SK-N-SH (cell line): ENCODE measurements at regions not wholly inside any gene's neighbourhood (a gene's known extent, or its start where the extent isn't known, plus 50 kb on each side); places are given as distances from the start of the nearest gene placed in this dataset.

Experiments used
- CTCF ChIA-PET: fragments of 300-600, 350-600 bp; formaldehyde crosslinking; extraction: SDS; loops from one replicate; lab custom pipeline; 2021; lab: Yijun Ruan, JAX
- POLR2A ChIA-PET: fragments of 350-600 bp; sonication (Branson Sonifier 250); formaldehyde crosslinking; extraction: SDS; loops from one replicate; lab custom pipeline; 2020; ENCODE audit warnings: antibody characterized with exemption, inconsistent platforms; lab: Yijun Ruan, JAX
- DNase-seq: peaks from one replicate; pipeline ENCODE4 v3.0.0; 2012
- H2AFZ ChIP-seq: fragments of 200-600 bp; sonication (generic); 2 replicates; pipeline ENCODE4 v1.8.1; 2016; ENCODE audit warnings: antibody characterized with exemption, mild to moderate bottlenecking, low read depth
- H3F3A ChIP-seq: fragments of 200-600 bp; sonication (generic); replicated peaks from 2 replicates; pipeline ENCODE3; 2016; ENCODE audit warnings: antibody characterized with exemption, mild to moderate bottlenecking; ENCODE audit not compliant: insufficient read depth
- H3K27ac ChIP-seq, 2 experiments: fragments of 200-500 bp in 1 of 2; fragments of 200-600 bp in 1 of 2; sonication (Bioruptor generic) in 1 of 2; sonication (generic), shearing (Covaris generic) in 1 of 2; 2 replicates each; pipeline versions ENCODE4 v1.5.1 to v1.6.1; 2014 to 2016; ENCODE audit warnings: low read depth in 2 of 2, inconsistent platforms in 1 of 2, low read length in 1 of 2, mild to moderate bottlenecking in 1 of 2, mixed read lengths in 1 of 2
- H3K27me3 ChIP-seq: fragments of 200-600 bp; sonication (generic), shearing (Covaris generic); 2 replicates; pipeline ENCODE4 v1.6.1; 2016; ENCODE audit warnings: mixed run types; ENCODE audit not compliant: insufficient read depth
- H3K36me3 ChIP-seq, 2 experiments: fragments of 200-500 bp in 1 of 2; fragments of 200-600 bp in 1 of 2; sonication (Bioruptor generic) in 1 of 2; sonication (generic) in 1 of 2; replicated peaks in 1 of 2; 2 replicates each; pipeline versions ENCODE3 to v1.5.1; 2014 to 2016; ENCODE audit warnings: low read length in 1 of 2, mild to moderate bottlenecking in 1 of 2; ENCODE audit not compliant: insufficient read depth in 2 of 2, control insufficient read depth in 1 of 2
- H3K4me1 ChIP-seq, 2 experiments: fragments of 200-500 bp in 1 of 2; fragments of 200-600 bp in 1 of 2; sonication (Bioruptor generic) in 1 of 2; sonication (generic), shearing (Covaris generic) in 1 of 2; 2 replicates each; pipeline versions ENCODE4 v1.5.1 to v1.6.1; 2014 to 2016; ENCODE audit warnings: low read depth in 1 of 2, low read length in 1 of 2, mixed run types in 1 of 2; ENCODE audit not compliant: insufficient read depth in 2 of 2, control insufficient read depth in 1 of 2
- H3K4me2 ChIP-seq: fragments of 200-600 bp; sonication (generic), shearing (Covaris generic); 2 replicates; pipeline ENCODE4 v1.6.1; 2017; ENCODE audit warnings: mixed run types
- H3K4me3 ChIP-seq, 2 experiments: fragments of 200-500 bp in 1 of 2; fragments of 200-600 bp in 1 of 2; sonication (Bioruptor generic) in 1 of 2; sonication (generic), shearing (Covaris generic) in 1 of 2; 2 replicates each; pipeline versions ENCODE4 v1.5.1 to v1.8.1; 2014 to 2016; ENCODE audit warnings: low read depth in 2 of 2, inconsistent platforms in 1 of 2, low read length in 1 of 2, mild to moderate bottlenecking in 1 of 2, mixed read lengths in 1 of 2, moderate library complexity in 1 of 2
- H3K79me2 ChIP-seq: fragments of 200-600 bp; sonication (generic); 2 replicates; pipeline ENCODE4 v1.8.1; 2017; ENCODE audit warnings: mild to moderate bottlenecking; ENCODE audit not compliant: insufficient read depth
- H3K9ac ChIP-seq: fragments of 200-600 bp; sonication (generic); 2 replicates; pipeline ENCODE4 v1.6.1; 2017; ENCODE audit warnings: mixed run types
- H3K9me2 ChIP-seq: fragments of 200-600 bp; sonication (generic); 2 replicates; pipeline ENCODE4 v1.6.1; 2017; ENCODE audit warnings: mixed run types
- H3K9me3 ChIP-seq: fragments of 200-600 bp; sonication (generic); 2 replicates; pipeline ENCODE4 v1.6.1; 2017; ENCODE audit warnings: mixed run types, mild to moderate bottlenecking, moderate library complexity
- H4K20me1 ChIP-seq: fragments of 200-600 bp; sonication (generic); 2 replicates; pipeline ENCODE4 v1.6.1; 2017; ENCODE audit warnings: mild to moderate bottlenecking, mixed run types; ENCODE audit not compliant: insufficient read depth
- GABPA ChIP-seq: IDR thresholded peaks from 2 replicates; pipeline ENCODE4 v1.4.0; 2012; ENCODE audit warnings: low read depth, mild to moderate bottlenecking
- NFIC ChIP-seq: IDR thresholded peaks from 2 replicates; pipeline ENCODE4 v1.4.0; 2012; ENCODE audit warnings: borderline replicate concordance
- POLR2AphosphoS5 ChIP-seq: IDR thresholded peaks from 2 replicates; pipeline ENCODE4 v1.6.1; 2012; ENCODE audit warnings: low read depth, low read length
- REST ChIP-seq: IDR thresholded peaks from 2 replicates; pipeline ENCODE4 v1.6.1; 2012; ENCODE audit warnings: mild to moderate bottlenecking, low read depth, low read length, moderate library complexity
- RFX5 ChIP-seq: IDR thresholded peaks from 2 replicates; pipeline ENCODE4 v1.6.1; 2012; ENCODE audit warnings: mild to moderate bottlenecking, improper control_type of control experiment, low read length
- RXRA ChIP-seq: IDR thresholded peaks from 2 replicates; pipeline ENCODE4 v1.4.0; 2012; ENCODE audit warnings: low read depth, mild to moderate bottlenecking, borderline replicate concordance
- SMC3 ChIP-seq: IDR thresholded peaks from 2 replicates; pipeline ENCODE4 v1.6.1; 2012; ENCODE audit warnings: low read depth, low read length, improper control_type of control experiment
- TAF1 ChIP-seq: IDR thresholded peaks from 2 replicates; pipeline ENCODE4 v1.6.1; 2012; ENCODE audit warnings: low read depth, mild to moderate bottlenecking, low read length, moderate library complexity, borderline replicate concordance
- TCF12 ChIP-seq: IDR thresholded peaks from 2 replicates; pipeline ENCODE4 v1.4.0; 2012
- TEAD4 ChIP-seq: IDR thresholded peaks from 2 replicates; pipeline ENCODE4 v1.4.0; 2012; ENCODE audit warnings: mild to moderate bottlenecking, borderline replicate concordance; ENCODE audit not compliant: insufficient read depth
- USF2 ChIP-seq: fragments of 150-350 bp; IDR thresholded peaks from 2 replicates; pipeline ENCODE4 v1.6.1; 2017; ENCODE audit warnings: antibody characterized with exemption, low read length, low read depth, borderline replicate concordance
- ZBTB33 ChIP-seq: IDR thresholded peaks from 2 replicates; pipeline ENCODE4 v1.4.0; 2012; ENCODE audit warnings: low read depth, borderline replicate concordance
- WGBS: methylation state at CpG from one replicate; pipeline ENCODE4 v1.1.6; 2017; ENCODE audit warnings: low lambda C conversion rate; 5-methylcytosine and 5-hydroxymethylcytosine counted together
- TF ChIP-seq, protein P1 (sequence below): IDR thresholded peaks from 2 replicates; pipeline ENCODE4; 2012
- TF ChIP-seq, protein P2 (sequence below): fragments of 200-600 bp; sonication (generic); IDR thresholded peaks from 2 replicates; pipeline ENCODE4 v1.6.1; 2017; ENCODE audit warnings: antibody characterized with exemption, mild to moderate bottlenecking, moderate library complexity
- TF ChIP-seq, protein P3 (sequence below): IDR thresholded peaks from 2 replicates; pipeline ENCODE4 v1.4.0; 2012; ENCODE audit warnings: low read depth, borderline replicate concordance

DNA sequence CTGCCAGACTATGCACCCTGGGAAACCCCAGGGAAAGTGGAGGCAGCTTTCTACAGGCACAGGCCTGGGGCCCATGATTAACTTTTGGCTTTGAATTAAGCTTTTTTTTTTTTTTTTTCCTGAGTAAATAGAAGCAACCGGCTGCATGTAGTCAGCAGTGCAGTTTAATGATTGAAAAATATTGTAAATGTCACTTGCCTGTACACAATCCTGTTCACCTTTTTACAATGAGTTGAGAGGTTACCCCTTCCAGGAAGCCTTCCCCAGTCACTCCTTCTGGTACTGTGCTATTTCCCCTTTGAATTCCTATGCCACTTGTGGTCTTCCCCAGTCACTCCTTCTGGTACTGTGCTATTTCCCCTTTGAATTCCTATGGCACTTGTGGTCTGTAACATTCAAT is 475.6 kb downstream of the TDRD15 start (continued):
- TF ChIP-seq RFX5 = no peak

GRCh38 chr2:21602789-21603188 is 479.0 kb downstream of the TDRD15 start:
- no peak overlapping the region for H3K27ac ChIP-seq
- no peaks in the 10 kb centered on the region for H3K79me2 ChIP-seq
- POLR2A ChIA-PET = interaction anchor here (0.7 kb wide), 1 partner anchor 11 kb away, joined by 3 read pairs; no protein-coding TSS in a partner anchor
- no peaks in the 10 kb centered on the region for H3F3A ChIP-seq
- H3K4me2 ChIP-seq = no peak overlapping the region
- H3K4me1 ChIP-seq = peaks cover 0 to 9% of the 10 kb centered on the region in 2 experiments; a peak in 2 of 4 replicates
- 0 out of 2 replicates have a peak, but pooled peaks cover 6% of the 10 kb centered on the region for H3K9me3 ChIP-seq
- no peaks in the 10 kb centered on the region for H4K20me1 ChIP-seq
- CTCF ChIA-PET = interaction anchor here (1.0 to 1.7 kb wide), 3 partner anchors 13 to 207 kb away, joined by 3 to 5 read pairs (median 4); no protein-coding TSS in a partner anchor
- H3K36me3 ChIP-seq = no peaks in the 10 kb centered on the region
- 25% methylated on average over 2 of the region's 2 CpGs for WGBS
- no peak overlapping the region for H3K4me3 ChIP-seq
- TF ChIP-seq, protein P1, sequence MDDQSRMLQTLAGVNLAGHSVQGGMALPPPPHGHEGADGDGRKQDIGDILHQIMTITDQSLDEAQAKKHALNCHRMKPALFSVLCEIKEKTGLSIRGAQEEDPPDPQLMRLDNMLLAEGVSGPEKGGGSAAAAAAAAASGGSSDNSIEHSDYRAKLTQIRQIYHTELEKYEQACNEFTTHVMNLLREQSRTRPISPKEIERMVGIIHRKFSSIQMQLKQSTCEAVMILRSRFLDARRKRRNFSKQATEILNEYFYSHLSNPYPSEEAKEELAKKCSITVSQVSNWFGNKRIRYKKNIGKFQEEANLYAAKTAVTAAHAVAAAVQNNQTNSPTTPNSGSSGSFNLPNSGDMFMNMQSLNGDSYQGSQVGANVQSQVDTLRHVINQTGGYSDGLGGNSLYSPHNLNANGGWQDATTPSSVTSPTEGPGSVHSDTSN = no peak
- TF ChIP-seq TEAD4 = no peak
- no peaks in the 10 kb centered on the region for H3K9me2 ChIP-seq
- no peaks in the 10 kb centered on the region for H3K27me3 ChIP-seq
- DNase-seq = no peak
- H2AFZ ChIP-seq = no peak overlapping the region
- H3K9ac ChIP-seq = no peak overlapping the region

DNA sequence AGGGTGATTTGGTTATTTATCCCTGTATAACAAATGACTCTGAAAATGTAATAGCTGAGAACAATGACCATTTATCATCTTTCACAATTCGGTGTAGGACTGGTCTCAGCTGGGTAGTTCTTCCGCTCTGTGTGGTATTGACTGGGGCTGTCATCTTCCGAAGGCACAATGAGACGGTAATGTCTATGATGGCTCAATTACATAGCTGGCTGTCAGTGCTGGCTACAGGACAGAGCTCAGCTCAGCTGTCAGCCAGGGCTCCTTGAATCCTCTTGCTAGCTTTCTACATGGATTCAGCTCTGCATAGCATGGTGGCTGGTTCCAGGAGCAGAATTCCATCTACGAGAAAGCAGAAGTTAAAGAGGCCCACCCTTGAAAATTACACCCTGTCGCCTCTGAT is 483.8 kb downstream of the TDRD15 start:
- Histone ChIP-seq H3K79me2 (no peaks in the 10 kb centered on the region), H2AFZ (no peak overlapping the region), H3K9me3 (0 out of 2 replicates have a peak, but pooled peaks cover 6% of the 10 kb centered on the region), H3K4me1 (no peaks in the 10 kb centered on the region), H3K27ac (no peak overlapping the region), H3K27me3 (no peaks in the 10 kb centered on the region), H3K9me2 (no peaks in the 10 kb centered on the region), H3K4me3 (no peak overlapping the region), H3K36me3 (no peaks in the 10 kb centered on the region), H3K9ac (no peak overlapping the region), H4K20me1 (no peaks in the 10 kb centered on the region), H3K4me2 (no peak overlapping the region), H3F3A (no peaks in the 10 kb centered on the region)
- 33% methylated on average over 6 of the region's 6 CpGs for WGBS
- DNase-seq = no peak
- ChIA-PET CTCF (no interaction called here), POLR2A (no interaction called here)
- no peak for TF ChIP-seq TCF12
- TF ChIP-seq TEAD4 = no peak
- no peak for TF ChIP-seq POLR2AphosphoS5
- TF ChIP-seq USF2 = no peak
- TF ChIP-seq ZBTB33 = no peak
- TF ChIP-seq TAF1 = no peak
- TF ChIP-seq GABPA = no peak
- no peak for TF ChIP-seq NFIC
- TF ChIP-seq, protein P2, sequence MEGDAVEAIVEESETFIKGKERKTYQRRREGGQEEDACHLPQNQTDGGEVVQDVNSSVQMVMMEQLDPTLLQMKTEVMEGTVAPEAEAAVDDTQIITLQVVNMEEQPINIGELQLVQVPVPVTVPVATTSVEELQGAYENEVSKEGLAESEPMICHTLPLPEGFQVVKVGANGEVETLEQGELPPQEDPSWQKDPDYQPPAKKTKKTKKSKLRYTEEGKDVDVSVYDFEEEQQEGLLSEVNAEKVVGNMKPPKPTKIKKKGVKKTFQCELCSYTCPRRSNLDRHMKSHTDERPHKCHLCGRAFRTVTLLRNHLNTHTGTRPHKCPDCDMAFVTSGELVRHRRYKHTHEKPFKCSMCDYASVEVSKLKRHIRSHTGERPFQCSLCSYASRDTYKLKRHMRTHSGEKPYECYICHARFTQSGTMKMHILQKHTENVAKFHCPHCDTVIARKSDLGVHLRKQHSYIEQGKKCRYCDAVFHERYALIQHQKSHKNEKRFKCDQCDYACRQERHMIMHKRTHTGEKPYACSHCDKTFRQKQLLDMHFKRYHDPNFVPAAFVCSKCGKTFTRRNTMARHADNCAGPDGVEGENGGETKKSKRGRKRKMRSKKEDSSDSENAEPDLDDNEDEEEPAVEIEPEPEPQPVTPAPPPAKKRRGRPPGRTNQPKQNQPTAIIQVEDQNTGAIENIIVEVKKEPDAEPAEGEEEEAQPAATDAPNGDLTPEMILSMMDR = no peak
- TF ChIP-seq, protein P3, sequence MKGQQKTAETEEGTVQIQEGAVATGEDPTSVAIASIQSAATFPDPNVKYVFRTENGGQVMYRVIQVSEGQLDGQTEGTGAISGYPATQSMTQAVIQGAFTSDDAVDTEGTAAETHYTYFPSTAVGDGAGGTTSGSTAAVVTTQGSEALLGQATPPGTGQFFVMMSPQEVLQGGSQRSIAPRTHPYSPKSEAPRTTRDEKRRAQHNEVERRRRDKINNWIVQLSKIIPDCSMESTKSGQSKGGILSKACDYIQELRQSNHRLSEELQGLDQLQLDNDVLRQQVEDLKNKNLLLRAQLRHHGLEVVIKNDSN = no peak
- no peak for TF ChIP-seq SMC3
- TF ChIP-seq RXRA = no peak
- no peak for TF ChIP-seq REST
